H1 (cell line): ENCODE measurements at regions not wholly inside any gene's neighbourhood (a gene's known extent, or its start where the extent isn't known, plus 50 kb on each side); places are given as distances from the start of the nearest gene placed in this dataset.

ENCODE experiments used
- GABPA ChIP-seq: IDR thresholded peaks from 2 replicates; pipeline ENCODE4 v1.6.1; 2011; ENCODE audit warnings: mild to moderate bottlenecking, low read length, moderate library complexity, borderline replicate concordance; ENCODE audit not compliant: insufficient read depth
- JUN ChIP-seq: IDR thresholded peaks from 2 replicates; pipeline ENCODE4 v1.6.1; 2011; ENCODE audit warnings: low read depth, mild to moderate bottlenecking, improper control_type of control experiment, low read length
- JUND ChIP-seq: IDR thresholded peaks from 2 replicates; pipeline ENCODE4 v1.6.1; 2011; ENCODE audit warnings: mild to moderate bottlenecking, improper control_type of control experiment, low read length
- KDM4A ChIP-seq: IDR thresholded peaks from one replicate; pipeline ENCODE4 v1.7.1; 2012; ENCODE audit warnings: low read depth, mild to moderate bottlenecking, moderate library complexity, low read length, inconsistent platforms; ENCODE audit not compliant: severe bottlenecking
- SUZ12 ChIP-seq: fragments of 200-600 bp; sonication (generic); IDR thresholded peaks from 2 replicates; pipeline ENCODE4 v1.6.1; 2012; ENCODE audit warnings: mild to moderate bottlenecking, inconsistent platforms, low read length, moderate library complexity, mixed read lengths
- TAF1 ChIP-seq: IDR thresholded peaks from 2 replicates; pipeline ENCODE4 v1.6.1; 2011; ENCODE audit warnings: mild to moderate bottlenecking, low read depth, low read length

DNA sequence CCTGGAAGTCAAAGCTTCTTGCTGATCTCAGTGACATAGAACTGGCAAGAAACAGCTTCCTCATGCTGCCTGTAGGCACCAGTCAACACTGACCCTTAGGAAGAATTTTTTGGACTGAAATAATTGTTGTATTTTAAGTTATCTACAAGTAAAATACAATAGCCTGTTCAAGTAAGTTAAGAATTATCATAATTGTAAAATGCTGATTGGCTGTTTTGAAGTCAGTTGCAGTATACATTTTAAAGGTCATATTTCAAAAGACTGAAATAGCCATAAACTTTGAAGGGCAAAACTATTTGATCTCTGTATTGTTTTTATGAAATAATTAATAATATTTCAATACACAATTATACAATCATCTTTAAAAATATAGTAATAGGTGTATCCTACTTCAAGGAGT is 794.9 kb downstream of the MAT2B start (continued):
- TF ChIP-seq JUND: no peak
- no peak for TF ChIP-seq TAF1
- TF ChIP-seq KDM4A: no peak
- TF ChIP-seq GABPA: no peak
- no peak for TF ChIP-seq JUN
- TF ChIP-seq SUZ12: no peak
